ENCODE measurements at regions not wholly inside any gene's neighbourhood (a gene's known extent, or its start where the extent isn't known, plus 50 kb on each side); places are given as distances from the start of the nearest gene placed in this dataset.

- Histone ChIP-seq H3K9ac (replicated peaks; ENCODE audit: extremely low read depth, insufficient read depth, low read length) (no peak overlapping the region), H2AFZ (ENCODE audit: low read depth, low read length) (peak overlapping the region; percentile 94), H3K27ac (ENCODE audit: insufficient read depth, low read depth, low read length) (no peak overlapping the region), H3K27me3 (ENCODE audit: control insufficient read depth in 2 of 2, insufficient read depth in 2 of 2, low read length in 2 of 2) (peaks cover 24 to 26% of the 10 kb centered on the region in 2 experiments), H3K9me1 (replicated peaks; ENCODE audit: control insufficient read depth, extremely low read depth, insufficient read depth, low read length) (no peaks in the 10 kb centered on the region), H3K4me3 (replicated peaks in 1 of 3; ENCODE audit: insufficient read depth in 1 of 3, low read depth in 1 of 3, low read length in 3 of 3) (no peak overlapping the region), H3K4me1 (ENCODE audit: control insufficient read depth, extremely low read depth, insufficient read depth, low read length) (peaks cover 2% of the 10 kb centered on the region), H3K36me3 (ENCODE audit: control insufficient read depth in 2 of 2, extremely low read depth in 1 of 2, insufficient read depth in 2 of 2, low read length in 2 of 2) (no peaks in the 10 kb centered on the region), H3K9me3 (replicated peaks; ENCODE audit: control insufficient read depth, insufficient read depth, low read length) (no peaks in the 10 kb centered on the region), H3K79me2 (ENCODE audit: control insufficient read depth, insufficient read depth, low read length) (no peaks in the 10 kb centered on the region), H4K20me1 (replicated peaks; ENCODE audit: control insufficient read depth, extremely low read depth, insufficient read depth, low read length) (no peaks in the 10 kb centered on the region), H3K4me2 (ENCODE audit: insufficient read depth, low read length) (no peak overlapping the region)
- TF ChIP-seq EZH2 (IDR thresholded peaks at IDR 0.05; ENCODE audit: borderline replicate concordance, low read depth, low read length, severe bottlenecking) (peak; percentile 6), POLR2A (IDR thresholded peaks at IDR 0.05; ENCODE audit: low read depth, low read length) (no peak)
- TF ChIP-seq, protein P1, sequence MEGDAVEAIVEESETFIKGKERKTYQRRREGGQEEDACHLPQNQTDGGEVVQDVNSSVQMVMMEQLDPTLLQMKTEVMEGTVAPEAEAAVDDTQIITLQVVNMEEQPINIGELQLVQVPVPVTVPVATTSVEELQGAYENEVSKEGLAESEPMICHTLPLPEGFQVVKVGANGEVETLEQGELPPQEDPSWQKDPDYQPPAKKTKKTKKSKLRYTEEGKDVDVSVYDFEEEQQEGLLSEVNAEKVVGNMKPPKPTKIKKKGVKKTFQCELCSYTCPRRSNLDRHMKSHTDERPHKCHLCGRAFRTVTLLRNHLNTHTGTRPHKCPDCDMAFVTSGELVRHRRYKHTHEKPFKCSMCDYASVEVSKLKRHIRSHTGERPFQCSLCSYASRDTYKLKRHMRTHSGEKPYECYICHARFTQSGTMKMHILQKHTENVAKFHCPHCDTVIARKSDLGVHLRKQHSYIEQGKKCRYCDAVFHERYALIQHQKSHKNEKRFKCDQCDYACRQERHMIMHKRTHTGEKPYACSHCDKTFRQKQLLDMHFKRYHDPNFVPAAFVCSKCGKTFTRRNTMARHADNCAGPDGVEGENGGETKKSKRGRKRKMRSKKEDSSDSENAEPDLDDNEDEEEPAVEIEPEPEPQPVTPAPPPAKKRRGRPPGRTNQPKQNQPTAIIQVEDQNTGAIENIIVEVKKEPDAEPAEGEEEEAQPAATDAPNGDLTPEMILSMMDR (IDR thresholded peaks at IDR 0.05; ENCODE audit: extremely low read depth in 1 of 2, insufficient read depth in 1 of 2, low read depth in 1 of 2, low read length in 2 of 2): peak; percentile 27 to 46
- POLR2A ChIA-PET: no interaction called here
- DNase-seq (ENCODE audit: low read depth, low spot score) (peak; percentile 11), FAIRE-seq (no peak)
- dilution Hi-C loops (cut with MboI; ENCODE audit: extremely low pct_ligation_motif_present, low sequenced_read_pairs): no loop called here
- CTCF ChIA-PET: interaction anchor here (0.6 to 3.1 kb wide), 14 partner anchors 10 to 334 kb away, joined by 3 to 24 read pairs (median 3); partner anchors contain the start of gene VEGFA
- no TSS peak for BruUV-seq (replicated peaks)
- intact Hi-C loops (cut with micrococcal nuclease): loop anchor here (1.0 to 5.0 kb wide), 4 partner anchors 41 to 229 kb away; partner anchors contain the start of gene VEGFA
Measured at GRCh38 chr6:44001318-44002066, 125.8 kb downstream of the MRPL14 start.

All from endothelial cell of umbilical vein (primary cell).